Stimulated activated CD4-positive, alpha-beta T cell treated with anti-CD3 and anti-CD28 coated beads, Interleukin-1b, Interleukin-23, amount 100 ng/mL, for 48 hours (primary cell): ENCODE measurements at regions not wholly inside any gene's neighbourhood (a gene's known extent, or its start where the extent isn't known, plus 50 kb on each side); places are given as distances from the start of the nearest gene placed in this dataset.
"Not testable (repeated sequence)": the region's sequence is repeated elsewhere in the genome, so short reads cannot be mapped to it uniquely, and the experiment has no call there.

Source experiments
- DNase-seq: peaks from one replicate; pipeline ENCODE4 v3.0.0-alpha.2; 2020

- no peak for DNase-seq
Observed at GRCh38 chr5:90128551-90128950, 281.0 kb downstream of the CETN3 start.

GRCh38 chr5:90119531-90119971 lies 290.0 kb downstream of the CETN3 start:
- no peak for DNase-seq

GRCh38 chr5:90117005-90117404 lies 292.6 kb downstream of the CETN3 start:
- DNase-seq = no peak

GRCh38 chr5:90113108-90113507 lies 296.4 kb downstream of the CETN3 start:
- DNase-seq = no peak

- no peak for DNase-seq
Observed at GRCh38 chr5:90112033-90112692, 297.4 kb downstream of the CETN3 start.

- no peak for DNase-seq
Observed at GRCh38 chr5:90111364-90112032, 298.1 kb downstream of the CETN3 start.

- no peak for DNase-seq
Observed at GRCh38 chr5:90109285-90109684, 300.3 kb downstream of the CETN3 start.

GRCh38 chr5:90099099-90099498 lies 310.5 kb downstream of the CETN3 start:
- DNase-seq = no peak

GRCh38 chr5:90097082-90097477 lies 312.5 kb downstream of the CETN3 start:
- no peak for DNase-seq

GRCh38 chr5:90096415-90097081 lies 313.0 kb downstream of the CETN3 start:
- peak; percentile 5 for DNase-seq

GRCh38 chr5:90095292-90096060 lies 314.1 kb downstream of the CETN3 start:
- DNase-seq = no peak

- DNase-seq = no peak
Observed at GRCh38 chr5:90093751-90094485, 315.6 kb downstream of the CETN3 start.

GRCh38 chr5:90092734-90093133 lies 316.8 kb downstream of the CETN3 start:
- DNase-seq = no peak

GRCh38 chr5:90084342-90084741 lies 325.2 kb downstream of the CETN3 start:
- DNase-seq = no peak

GRCh38 chr5:90073026-90073570 lies 336.5 kb downstream of the CETN3 start:
- DNase-seq = not testable (repeated sequence)

GRCh38 chr5:90071656-90072055 lies 337.9 kb downstream of the CETN3 start:
- no peak for DNase-seq

GRCh38 chr5:90071066-90071465 lies 338.5 kb downstream of the CETN3 start:
- DNase-seq = no peak

GRCh38 chr5:90066920-90067319 lies 342.6 kb downstream of the CETN3 start:
- no peak for DNase-seq

GRCh38 chr5:90056911-90057705 lies 352.4 kb downstream of the CETN3 start:
- no peak for DNase-seq

- no peak for DNase-seq
Observed at GRCh38 chr5:90055831-90056328, 353.7 kb downstream of the CETN3 start.

GRCh38 chr5:90054612-90055011 lies 354.9 kb downstream of the CETN3 start:
- no peak for DNase-seq
